NCI-H345 (cell line): ENCODE measurements at regions not wholly inside any gene's neighbourhood (a gene's known extent, or its start where the extent isn't known, plus 50 kb on each side); places are given as distances from the start of the nearest gene placed in this dataset.

Experiments used
- DNase-seq: peaks from one replicate; lab custom pipeline; 2025; lab: John Stamatoyannopoulos, UW

GRCh38 chr18:39994498-39994897 is 1960.5 kb upstream of the PIK3C3 start:
- no peak for DNase-seq

GRCh38 chr18:39991696-39992265 is 1963.3 kb upstream of the PIK3C3 start:
- no peak for DNase-seq

- no peak for DNase-seq
These were observed 1964.5 kb upstream of the PIK3C3 start for GRCh38 chr18:39990540-39990939.

DNA sequence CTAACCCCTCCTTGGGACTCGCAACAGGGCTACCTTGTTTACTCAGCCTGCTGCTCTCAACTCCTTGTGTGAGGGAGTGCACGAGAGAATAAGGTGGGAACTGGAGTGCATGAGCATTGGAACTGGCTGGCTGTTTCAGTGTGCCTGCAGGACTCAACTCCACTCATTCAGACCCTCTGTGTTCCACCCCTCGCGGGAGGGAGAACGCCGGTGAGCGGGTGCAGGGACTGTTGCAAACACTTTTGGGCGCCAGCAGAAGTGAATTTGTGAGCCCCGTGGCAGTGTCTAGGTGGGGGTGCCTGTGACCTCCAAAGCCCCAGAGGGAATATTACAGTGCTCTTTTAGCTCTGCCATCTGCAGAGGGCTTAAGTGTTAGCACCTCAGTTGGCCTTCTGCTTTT is 1978.3 kb upstream of the PIK3C3 start:
- DNase-seq, result no peak

DNA sequence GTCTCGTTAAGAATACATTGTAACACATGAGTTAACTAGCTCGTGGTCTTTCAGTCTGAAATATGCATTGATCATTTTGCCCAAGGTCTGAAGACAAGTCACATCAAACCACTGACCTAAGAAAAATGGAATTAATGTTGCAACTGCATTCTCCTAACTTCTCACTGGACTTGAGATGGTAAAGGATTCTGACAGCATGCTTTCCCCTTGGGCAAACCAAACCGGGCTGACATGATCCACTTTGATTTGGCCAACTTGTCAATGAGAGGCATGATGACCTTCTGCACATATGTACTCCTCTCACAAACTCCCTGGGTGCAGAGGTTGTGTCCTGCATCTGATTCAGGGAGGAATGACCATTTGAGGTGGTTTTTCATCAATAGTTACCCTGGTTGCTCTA is 1982.5 kb upstream of the PIK3C3 start:
- DNase-seq, result no peak

GRCh38 chr18:39969803-39970494 is 1985.1 kb upstream of the PIK3C3 start:
- DNase-seq, result no peak

DNA sequence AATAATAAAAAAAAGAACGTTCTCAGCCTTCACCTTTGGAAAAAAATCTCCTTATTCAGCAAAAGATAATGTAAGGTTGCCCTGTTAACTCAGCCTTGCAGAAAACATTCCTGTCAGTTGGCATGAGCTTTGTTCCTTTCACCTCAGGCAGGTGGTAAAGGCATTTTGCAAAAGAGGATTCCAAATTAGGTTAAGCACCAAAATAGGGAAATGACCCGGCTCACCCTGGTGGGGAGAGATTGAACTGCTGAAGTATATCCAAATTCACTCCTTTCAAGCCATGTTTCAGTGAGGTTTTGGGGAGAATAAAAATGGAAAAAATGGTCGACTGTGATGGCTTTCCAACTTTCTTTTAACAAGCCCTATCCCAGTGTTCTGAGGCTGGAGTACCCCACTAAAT is 1988.8 kb upstream of the PIK3C3 start:
- DNase-seq, result no peak

DNA sequence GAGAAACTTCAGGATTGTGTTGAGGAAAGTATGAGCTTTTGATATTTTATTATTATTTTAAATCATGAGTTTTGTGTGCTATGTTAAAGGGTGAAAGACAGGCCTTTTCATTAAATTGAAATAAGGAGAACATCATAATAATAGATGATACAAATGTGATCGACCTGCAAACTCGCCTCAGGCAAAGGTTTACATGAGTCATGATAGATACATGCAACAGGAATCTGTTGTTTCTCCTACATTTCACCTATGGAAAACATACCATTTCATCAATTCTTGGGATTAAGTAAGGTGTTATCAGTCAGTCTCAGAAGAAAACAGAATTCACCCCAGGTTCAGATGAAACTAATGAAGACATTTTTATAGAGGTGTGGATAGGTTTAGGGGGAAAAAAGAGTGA is 1992.5 kb upstream of the PIK3C3 start:
- no peak for DNase-seq

GRCh38 chr18:39960550-39960949 is 1994.5 kb upstream of the PIK3C3 start:
- no peak for DNase-seq

DNA sequence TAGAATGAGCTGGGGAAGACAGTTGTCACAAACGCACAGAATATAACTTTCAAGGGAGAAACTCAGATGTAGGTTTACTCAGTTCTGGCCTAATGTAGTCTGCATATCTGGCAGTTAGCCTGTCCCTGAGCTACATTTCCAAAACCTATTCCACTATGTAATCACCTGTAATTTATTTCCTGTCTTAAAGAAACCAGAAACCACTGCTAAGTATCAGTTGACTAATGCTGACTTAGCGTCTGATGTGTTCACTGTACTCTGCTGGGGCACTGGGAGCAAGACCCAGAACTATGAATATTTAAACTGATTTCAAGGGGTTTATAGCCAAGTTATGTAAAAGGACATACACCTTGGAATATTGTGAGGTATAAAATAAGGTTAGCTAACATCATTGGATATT is 1995.2 kb upstream of the PIK3C3 start:
- no peak for DNase-seq

GRCh38 chr18:39958876-39959275 is 1996.2 kb upstream of the PIK3C3 start:
- DNase-seq, result no peak

- DNase-seq, result no peak
These were observed 2002.2 kb upstream of the PIK3C3 start for GRCh38 chr18:39952816-39953215.

GRCh38 chr18:39951142-39951720 is 2003.8 kb upstream of the PIK3C3 start:
- no peak for DNase-seq

DNA sequence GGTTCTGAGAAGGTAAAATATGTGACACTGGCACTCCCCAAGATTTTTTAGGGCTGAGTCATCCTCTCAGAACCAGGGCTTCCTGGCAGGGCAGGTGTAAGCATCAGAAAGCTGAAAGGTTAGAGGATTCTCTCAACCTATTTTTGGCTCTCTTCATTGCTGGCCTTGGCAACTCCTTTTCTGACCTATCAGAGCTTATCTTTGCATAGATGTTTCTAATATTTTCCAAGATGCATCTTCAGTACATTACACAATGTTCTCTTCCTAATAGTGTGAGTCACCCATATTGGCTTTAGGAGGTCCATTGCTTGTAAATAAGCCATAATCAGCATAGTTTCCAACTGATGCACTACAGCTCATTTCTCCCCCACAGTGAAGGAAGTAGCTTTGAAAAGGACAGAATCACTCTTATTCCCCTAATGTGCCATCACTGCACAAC is 2008.4 kb upstream of the PIK3C3 start:
- no peak for DNase-seq

GRCh38 chr18:39945076-39945475 is 2010.0 kb upstream of the PIK3C3 start:
- no peak for DNase-seq

DNA sequence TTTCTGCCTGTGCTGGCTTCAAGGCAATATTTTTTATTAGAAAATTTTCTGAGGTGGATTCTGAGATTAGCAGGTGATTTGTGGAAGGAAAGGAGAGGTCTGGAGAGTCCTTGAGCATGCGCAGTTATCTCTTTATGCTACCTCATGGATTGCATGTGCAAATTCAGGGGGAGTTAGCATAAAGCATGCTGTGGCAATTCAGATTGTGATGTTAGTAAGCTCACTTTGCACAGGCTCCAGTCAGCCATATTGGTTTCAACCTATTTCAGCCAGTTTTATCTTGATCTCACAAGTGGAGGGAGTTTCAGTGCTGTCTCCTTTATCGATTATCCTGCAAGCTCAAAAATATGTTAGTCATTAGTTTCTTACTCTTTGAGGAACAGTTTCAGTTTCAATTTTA is 2012.3 kb upstream of the PIK3C3 start:
- DNase-seq, result no peak

DNA sequence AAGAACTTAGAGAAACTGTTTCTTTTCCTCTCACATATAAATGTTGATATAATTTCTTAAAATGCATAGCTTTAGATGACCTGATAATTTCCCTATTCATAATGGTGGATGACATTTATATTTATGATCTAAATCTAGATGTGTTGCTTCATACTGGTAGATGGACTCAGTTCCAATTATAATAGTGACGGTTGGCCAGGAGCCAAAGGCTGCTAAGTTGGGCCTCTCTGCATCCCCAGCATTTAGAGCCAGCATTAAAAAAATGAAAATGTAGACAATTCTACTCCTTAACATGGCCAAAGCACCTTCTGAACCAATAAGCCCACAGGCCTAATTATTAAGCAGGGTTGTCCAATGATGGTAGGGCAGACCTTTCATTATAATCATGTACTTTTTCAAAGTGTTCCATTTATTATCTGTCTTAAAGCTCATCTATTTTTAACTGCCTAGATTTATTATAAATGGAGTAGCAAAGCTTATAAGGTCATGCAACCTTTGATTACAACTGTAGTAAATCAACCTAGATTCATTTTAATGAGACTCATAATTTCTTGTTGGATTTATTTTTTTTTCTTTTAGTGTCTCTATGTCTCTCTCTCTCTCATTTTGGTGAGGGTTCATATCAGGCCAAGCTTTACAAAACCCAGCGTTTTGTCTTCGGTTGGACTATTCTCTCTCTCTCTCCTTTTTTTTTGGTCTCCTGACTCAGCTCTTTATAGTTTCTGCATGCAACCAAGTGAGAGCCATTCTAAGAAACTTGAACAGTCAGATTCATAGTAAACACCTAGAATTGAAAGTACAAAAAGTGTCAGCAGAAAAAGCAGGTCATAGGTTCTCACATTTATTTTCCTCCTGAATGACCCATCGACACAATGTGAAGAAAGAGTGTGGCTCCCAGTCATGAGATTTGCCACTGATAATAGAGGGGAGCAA is 2016.1 kb upstream of the PIK3C3 start:
- DNase-seq, result no peak

DNA sequence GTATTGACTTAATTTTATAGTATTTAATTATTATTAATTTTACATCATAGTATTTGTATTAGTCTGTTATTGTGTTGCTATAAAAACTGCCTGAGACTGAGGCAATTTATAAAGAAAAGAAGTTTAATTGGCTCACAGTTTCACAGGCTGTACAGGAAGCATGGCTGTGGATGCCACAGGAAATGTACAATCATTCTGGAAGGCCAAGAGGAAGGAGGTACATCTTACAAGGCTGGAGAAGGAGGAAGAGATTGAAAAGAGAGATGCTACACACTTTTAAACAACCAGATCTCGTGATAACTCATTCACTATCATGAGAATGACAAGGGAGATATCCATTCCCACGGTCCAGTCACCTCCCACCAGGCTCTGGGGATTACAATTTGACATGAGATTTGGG is 2019.4 kb upstream of the PIK3C3 start:
- DNase-seq, result no peak

DNA sequence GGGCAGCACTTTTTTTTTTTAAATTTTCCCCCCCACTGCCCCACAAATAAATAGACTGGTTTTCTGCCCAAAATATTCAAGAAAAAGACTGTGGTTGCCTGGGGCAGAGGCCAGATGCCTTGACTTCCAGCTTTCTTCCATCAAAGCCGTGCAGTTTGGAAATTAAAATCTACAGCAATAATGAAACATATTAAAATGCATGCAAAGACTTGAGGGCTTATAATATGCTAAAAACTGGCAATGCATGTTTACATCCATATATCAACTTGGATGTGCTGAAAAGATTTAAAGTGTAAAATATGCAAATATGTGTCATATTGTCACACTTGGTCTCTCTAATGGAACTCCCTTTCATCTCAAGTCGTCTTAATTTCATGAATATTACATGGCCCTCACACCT is 2036.2 kb upstream of the PIK3C3 start:
- DNase-seq, result no peak

DNA sequence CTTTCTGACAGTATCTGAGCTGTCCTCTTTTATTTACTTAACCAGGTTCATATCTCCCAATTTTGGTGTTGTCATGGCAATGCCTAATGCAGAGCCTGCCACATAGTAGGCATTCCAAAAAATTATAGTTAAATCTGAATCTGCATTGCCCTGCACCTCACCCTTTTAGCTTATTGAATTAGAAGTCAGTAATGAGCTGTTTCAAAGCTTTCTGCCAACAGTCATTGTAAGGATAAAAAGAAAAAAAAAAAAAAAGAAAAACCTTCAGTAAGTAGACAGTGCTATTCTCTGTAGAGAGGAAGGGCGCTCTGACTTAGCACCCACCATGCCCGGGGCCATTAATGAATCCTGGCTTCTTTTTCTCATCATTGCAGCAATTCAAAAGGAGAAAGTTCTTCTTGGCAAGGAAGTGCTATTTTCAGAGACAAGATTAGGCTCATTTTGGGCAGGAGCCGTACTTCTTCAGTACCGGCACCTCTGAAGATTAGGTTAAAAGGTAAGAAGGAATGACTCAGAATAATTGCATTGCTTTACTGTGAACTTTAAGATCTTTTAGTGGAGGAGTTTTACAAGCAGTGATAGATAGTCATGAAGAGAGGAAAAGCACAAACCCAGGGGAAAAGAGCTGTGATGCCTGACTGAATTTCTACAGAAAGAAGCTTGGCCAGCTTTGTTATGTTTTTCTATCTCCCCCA is 2041.2 kb upstream of the PIK3C3 start:
- no peak for DNase-seq

GRCh38 chr18:39911716-39912115 is 2043.3 kb upstream of the PIK3C3 start:
- DNase-seq, result no peak

DNA sequence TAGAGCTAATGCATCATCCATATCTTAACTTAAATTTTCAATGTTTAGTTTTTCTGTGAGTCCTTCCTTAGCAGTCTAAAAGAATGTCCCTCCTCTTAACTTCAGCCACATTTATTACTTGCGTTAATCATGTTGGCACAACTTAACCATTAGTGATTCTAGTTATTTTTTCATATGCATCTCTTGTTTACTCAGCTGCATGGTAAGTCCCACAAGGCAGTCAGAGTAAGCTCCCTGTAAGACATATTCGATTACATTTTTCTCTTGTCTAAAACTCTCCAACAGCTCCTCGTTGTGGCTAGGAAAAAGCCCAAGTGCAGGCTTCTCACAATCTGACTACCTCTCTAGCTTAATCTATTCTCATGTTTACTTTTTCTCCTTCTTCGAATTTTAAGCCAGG is 2045.3 kb upstream of the PIK3C3 start:
- no peak for DNase-seq
